ENCODE measurements at regions not wholly inside any gene's neighbourhood (a gene's known extent, or its start where the extent isn't known, plus 50 kb on each side); places are given as distances from the start of the nearest gene placed in this dataset.

DNA sequence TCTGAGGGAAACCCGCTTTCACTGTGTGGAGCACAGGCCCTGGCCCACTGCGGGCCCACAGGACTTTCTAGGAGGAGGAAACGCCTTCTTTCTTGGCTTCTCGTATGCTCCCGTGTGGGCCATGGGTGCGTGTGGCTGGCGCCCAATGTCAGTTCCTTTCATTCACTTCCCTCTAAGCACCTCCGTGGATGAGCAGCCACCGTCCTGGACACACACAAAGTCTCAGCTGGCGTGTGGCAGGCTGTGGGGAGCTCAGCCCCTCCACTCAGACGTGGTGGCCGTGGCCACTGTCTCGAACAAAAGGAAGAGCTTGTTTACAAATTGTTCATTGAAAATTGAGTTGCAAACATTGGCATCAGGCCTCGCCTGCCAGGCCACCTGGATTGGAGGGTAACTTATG is 240.0 kb upstream of the SGCG start:
- TF ChIP-seq POLR2A (IDR thresholded peaks at IDR 0.05) (no peak), CTCF (IDR thresholded peaks at IDR 0.05) (no peak)

All from gastroesophageal sphincter (tissue), 3 donors.